ENCODE measurements at regions not wholly inside any gene's neighbourhood (a gene's known extent, or its start where the extent isn't known, plus 50 kb on each side); places are given as distances from the start of the nearest gene placed in this dataset.

GRCh38 chr7:155974186-155974897, 162.1 kb upstream of the SHH start:
- FAIRE-seq (no peak), ATAC-seq (no peak), DNase-seq (ENCODE audit: low read depth in 1 of 2, low spot score in 1 of 2) (no peak)
- 0 out of 6 replicates have a peak overlapping the region, but pooled peaks of 1 of the 2 experiments have one; percentile 19 for H3K27ac ChIP-seq
- H3K4me1 ChIP-seq, result no peaks in the 10 kb centered on the region
- H3K9me3 ChIP-seq, result no peaks in the 10 kb centered on the region
- ChIA-PET POLR2A (no interaction called here), CTCF (no interaction called here)
- H3K4me3 ChIP-seq, result no peak overlapping the region
- H3K4me2 ChIP-seq, result no peak overlapping the region
- TF ChIP-seq EHF (CRISPR knock-in tag; IDR thresholded peaks at IDR 0.05) (no peak), GATA3 (IDR thresholded peaks at IDR 0.05; ENCODE audit: borderline replicate concordance) (no peak), EHMT2 (IDR thresholded peaks at IDR 0.05; ENCODE audit: low read depth) (no peak), CBX2 (IDR thresholded peaks at IDR 0.05; ENCODE audit: borderline replicate concordance, low read depth) (no peak), ELK1 (IDR thresholded peaks at IDR 0.05; ENCODE audit: low read depth, low read length) (no peak), ZC3H11A (IDR thresholded peaks at IDR 0.05) (no peak), RAD21 (conservative IDR thresholded peaks at IDR 0.05 in 1 of 2, IDR thresholded peaks at IDR 0.05 in 1 of 2) (no peak), NR3C1 (IDR thresholded peaks at IDR 0.05) (no peak), RNF2 (IDR thresholded peaks at IDR 0.05; ENCODE audit: borderline replicate concordance, low read depth) (no peak), FOSB (CRISPR knock-in tag; IDR thresholded peaks at IDR 0.05) (no peak)
- 35% methylated on average over 11 of the region's 11 CpGs for WGBS (ENCODE audit: missing lambda C conversion rate)

- ATAC-seq (no peak), FAIRE-seq (no peak), DNase-seq (ENCODE audit: low read depth in 1 of 2, low spot score in 1 of 2) (no peak)
- ChIA-PET POLR2A (no interaction called here), CTCF (interaction anchor here (0.6 to 1.2 kb wide), 3 partner anchors 9 to 784 kb away, joined by 3 read pairs; no protein-coding TSS in a partner anchor)
- Histone ChIP-seq H3K4me3 (no peak overlapping the region), H3K4me1 (no peaks in the 10 kb centered on the region), H3K9me3 (no peaks in the 10 kb centered on the region), H3K27ac (no peak overlapping the region), H3K4me2 (no peak overlapping the region)
- WGBS (ENCODE audit: missing lambda C conversion rate), result 84% methylated on average over 15 of the region's 15 CpGs
- TF ChIP-seq SREBF2 (IDR thresholded peaks at IDR 0.05), result no peak
- no peak for TF ChIP-seq RAD21 (conservative IDR thresholded peaks at IDR 0.05 in 1 of 2, IDR thresholded peaks at IDR 0.05 in 1 of 2)
- TF ChIP-seq GATA3 (IDR thresholded peaks at IDR 0.05; ENCODE audit: borderline replicate concordance), result no peak
- TF ChIP-seq PBX3 (IDR thresholded peaks at IDR 0.05), result no peak
- TF ChIP-seq EP300 (IDR thresholded peaks at IDR 0.05), result no peak
- TF ChIP-seq HES2 (IDR thresholded peaks at IDR 0.05), result no peak
- no peak for TF ChIP-seq REST (IDR thresholded peaks at IDR 0.05)
- no peak for TF ChIP-seq FOSB (CRISPR knock-in tag; IDR thresholded peaks at IDR 0.05)
- no peak for TF ChIP-seq JUNB (IDR thresholded peaks at IDR 0.05)
- TF ChIP-seq BHLHE40 (IDR thresholded peaks at IDR 0.05; ENCODE audit: low read depth, low read length), result no peak
- no peak for TF ChIP-seq KDM5A (IDR thresholded peaks at IDR 0.05)
- TF ChIP-seq RNF2 (IDR thresholded peaks at IDR 0.05; ENCODE audit: borderline replicate concordance, low read depth), result no peak
- no peak for TF ChIP-seq TP53 (CRISPR knock-in tag; IDR thresholded peaks at IDR 0.05)
- no peak for TF ChIP-seq POLR2A (IDR thresholded peaks at IDR 0.05; ENCODE audit: low read length)
- no peak for TF ChIP-seq TFCP2L1 (CRISPR knock-in tag; IDR thresholded peaks at IDR 0.05)
- TF ChIP-seq EHMT2 (IDR thresholded peaks at IDR 0.05; ENCODE audit: low read depth), result no peak
- no peak for TF ChIP-seq ESRRA (IDR thresholded peaks at IDR 0.05; ENCODE audit: borderline replicate concordance, low read length)
- no peak for TF ChIP-seq RCOR1 (IDR thresholded peaks at IDR 0.05; ENCODE audit: low read depth, low read length)
- TF ChIP-seq EHF (CRISPR knock-in tag; IDR thresholded peaks at IDR 0.05), result no peak
- no peak for TF ChIP-seq HEYL (CRISPR knock-in tag; IDR thresholded peaks at IDR 0.05)
Measured at GRCh38 chr7:155973451-155973997, 161.3 kb upstream of the SHH start.
